ENCODE measurements at regions not wholly inside any gene's neighbourhood (a gene's known extent, or its start where the extent isn't known, plus 50 kb on each side); places are given as distances from the start of the nearest gene placed in this dataset.
"Not testable (repeated sequence)": the region's sequence is repeated elsewhere in the genome, so short reads cannot be mapped to it uniquely, and the experiment has no call there.

DNA sequence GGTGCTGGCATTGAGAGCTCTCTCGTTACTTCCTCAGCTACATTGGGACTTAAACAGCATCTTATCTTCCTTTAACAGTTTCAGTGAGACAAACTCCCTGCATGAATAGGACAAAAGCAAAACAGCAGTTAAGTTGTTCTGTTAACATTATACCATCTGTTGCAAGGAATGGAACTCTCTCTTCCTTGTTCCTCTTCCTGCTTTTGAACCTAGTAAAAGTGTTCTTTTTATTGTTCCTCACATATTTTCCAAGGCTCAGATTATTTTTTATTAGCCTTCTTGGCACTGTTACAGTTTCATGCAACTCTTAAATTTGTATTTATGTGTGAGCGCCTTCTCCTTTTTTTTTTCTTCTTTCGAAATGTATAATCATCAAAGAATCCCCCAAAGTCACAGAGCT is 202.6 kb upstream of the UFM1 start:
- DNase-seq = no peak

DNA sequence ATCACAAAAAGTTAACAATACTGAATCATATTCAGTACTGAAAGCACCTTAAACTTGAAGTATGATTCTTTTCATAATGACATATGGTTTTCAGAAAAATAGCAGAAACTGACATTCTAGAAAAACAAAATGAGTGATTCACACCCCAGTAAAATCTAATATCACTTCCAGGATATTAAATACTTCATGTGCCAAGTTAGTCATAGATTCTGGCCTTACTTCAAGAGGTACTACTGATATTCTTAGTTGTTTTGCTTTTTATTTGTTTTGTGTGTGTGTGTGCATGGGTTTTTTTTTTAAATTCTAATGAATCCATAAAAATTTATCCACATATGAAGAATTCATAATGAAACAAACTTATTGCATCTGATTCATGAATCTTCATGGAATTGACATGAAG is 207.9 kb upstream of the UFM1 start:
- DNase-seq = no peak

DNA sequence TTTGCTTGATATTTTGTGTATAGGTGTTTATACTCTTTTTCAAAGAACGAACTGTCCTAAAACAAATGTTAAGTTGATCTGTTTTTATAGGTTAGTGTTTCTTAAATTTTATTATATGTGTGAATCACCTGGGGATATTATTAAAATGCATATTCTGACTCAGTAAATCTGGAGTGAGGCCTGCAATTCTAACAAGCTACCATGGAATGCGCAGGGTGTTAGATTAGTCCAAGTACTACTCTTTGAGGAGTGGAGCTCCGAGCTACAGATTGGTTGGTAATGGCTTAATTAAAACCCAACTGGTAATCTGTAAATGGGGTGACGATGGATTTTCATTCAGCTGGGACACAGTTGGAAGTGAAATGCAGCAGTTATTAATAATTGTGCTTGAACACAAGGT is 214.1 kb upstream of the UFM1 start:
- DNase-seq = no peak

DNA sequence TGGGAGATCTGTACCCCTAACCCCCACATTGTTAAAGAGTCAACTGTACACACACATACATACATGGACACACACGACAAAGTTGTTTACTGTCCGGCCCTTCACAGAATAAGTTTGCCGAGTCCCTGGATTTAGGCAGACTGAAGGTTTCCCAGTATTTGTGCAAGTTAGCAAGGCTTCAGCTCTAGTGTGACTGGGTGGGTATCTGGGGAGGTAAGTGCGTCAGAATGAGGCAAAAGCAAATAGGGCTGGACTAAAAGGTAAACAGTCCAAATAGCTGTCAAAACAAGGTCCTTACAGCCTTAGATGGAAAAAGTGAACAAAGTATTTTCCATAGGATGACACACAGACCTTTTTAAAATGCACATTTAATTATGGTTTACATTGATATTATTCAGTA is 228.4 kb upstream of the UFM1 start:
- DNase-seq = no peak

DNA sequence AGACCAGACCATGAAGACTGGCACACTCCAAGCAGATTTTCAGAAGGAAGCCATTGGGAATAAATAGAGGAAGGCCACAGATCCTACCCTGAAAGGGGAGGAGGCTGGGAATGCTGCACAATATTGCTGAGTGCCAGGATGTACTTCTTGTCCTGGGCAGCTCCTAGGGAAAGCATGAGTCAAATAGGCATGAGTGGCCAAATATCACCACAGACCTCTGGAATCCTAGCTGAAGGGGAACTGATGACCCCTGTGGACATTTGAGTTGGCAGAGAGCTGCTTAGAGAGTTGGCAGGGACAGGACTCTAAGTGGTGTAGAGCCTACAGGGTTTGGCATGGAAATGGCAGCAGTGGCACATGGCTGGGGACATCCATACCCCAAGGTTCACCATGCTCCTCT is 234.3 kb upstream of the TRPC4 start:
- DNase-seq = no peak

DNA sequence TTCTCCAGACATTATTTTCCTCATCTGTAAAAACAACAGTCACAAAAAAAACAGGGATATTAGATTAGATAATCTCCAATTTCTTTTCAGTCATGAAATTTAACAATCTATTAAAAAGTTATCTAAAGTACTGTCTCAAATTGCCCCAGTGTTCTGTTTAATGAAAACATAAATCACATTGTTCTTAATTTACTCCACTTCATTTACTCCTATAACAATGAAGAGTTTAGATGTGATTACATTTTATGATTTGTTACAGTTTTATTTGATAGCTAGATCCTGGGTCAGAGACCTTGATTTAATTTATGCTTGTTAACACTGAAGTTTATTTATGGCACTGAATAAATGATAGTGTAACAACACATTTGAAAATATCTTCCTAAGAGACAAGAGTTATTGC is 230.2 kb upstream of the TRPC4 start:
- no peak for DNase-seq

DNA sequence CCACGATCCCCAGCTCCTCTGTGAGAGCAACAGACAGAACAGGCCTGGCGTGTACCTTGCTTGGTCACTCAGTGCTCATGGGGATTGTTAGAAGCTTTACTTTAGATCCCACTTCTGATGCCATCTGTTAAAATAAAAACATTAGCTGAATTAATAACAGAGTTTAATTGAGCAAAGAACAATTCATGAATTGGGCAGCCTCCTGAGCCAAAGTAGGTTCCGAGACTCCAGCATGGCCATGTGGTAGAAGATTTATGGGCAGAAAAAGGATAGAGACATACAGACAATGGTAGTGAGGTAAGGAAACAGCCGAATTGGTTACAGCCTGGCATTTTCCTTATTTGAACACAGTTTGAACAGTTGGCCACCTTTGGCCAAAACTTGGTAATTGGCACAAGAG is 223.9 kb upstream of the TRPC4 start:
- DNase-seq = no peak

DNA sequence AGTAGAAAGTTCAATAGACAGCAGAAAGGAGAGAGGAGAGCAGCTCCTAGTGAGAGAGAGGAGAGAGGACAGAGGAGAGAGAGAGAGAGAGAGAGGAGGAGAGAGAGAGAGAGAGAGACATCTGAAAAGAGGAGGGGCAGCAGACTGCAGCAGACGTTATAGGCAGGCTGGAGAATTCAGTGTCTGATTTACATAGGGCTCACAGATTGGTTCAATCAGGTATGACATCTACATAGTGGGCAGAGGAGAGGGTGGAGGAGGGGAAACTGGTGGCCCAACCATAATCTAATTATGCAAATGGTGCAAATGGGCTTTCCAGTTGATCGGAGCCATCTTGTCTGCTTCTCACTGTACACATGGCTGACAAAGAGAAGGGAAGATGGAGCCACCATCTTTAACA is 221.3 kb upstream of the TRPC4 start:
- DNase-seq = no peak

DNA sequence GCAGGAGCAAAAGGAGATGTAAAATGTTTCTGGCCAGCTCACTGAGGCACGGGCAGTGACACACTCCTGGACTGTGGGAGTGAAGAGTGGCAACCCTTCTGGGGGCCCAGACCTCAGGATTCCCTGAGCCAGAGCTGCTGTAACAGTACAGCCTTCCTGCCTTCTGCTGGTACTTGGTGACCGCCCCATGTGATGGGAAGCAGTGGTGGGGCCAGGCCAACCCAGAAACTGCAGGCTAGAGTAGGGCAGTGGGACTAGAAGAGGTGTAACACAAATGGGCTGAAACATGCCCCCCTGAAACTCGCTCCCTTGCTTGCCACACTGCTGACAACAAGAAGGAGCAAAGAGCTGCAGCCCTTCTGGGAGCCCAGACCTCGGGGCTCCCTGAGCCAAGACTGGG is 217.1 kb upstream of the TRPC4 start:
- DNase-seq = no peak

DNA sequence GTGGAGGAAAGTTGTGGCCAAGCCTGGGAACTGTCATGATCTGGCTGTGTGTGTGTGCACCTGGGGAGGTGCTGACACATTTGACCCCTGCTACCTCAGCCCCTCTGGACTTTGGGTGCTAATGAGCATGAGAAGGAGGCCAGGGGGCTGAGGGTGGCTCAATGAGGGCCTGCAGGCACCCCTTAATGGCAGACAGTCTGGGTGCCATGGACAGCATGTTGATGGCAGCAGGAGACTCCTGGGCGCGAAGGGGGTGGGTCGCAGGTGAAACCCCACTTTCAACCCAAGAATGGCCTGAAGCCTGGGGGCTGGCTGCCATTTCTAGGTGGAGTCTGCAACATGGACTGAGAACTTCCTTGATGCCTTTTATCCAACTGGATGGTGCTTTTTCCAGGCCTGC is 216.4 kb upstream of the TRPC4 start:
- no peak for DNase-seq

DNA sequence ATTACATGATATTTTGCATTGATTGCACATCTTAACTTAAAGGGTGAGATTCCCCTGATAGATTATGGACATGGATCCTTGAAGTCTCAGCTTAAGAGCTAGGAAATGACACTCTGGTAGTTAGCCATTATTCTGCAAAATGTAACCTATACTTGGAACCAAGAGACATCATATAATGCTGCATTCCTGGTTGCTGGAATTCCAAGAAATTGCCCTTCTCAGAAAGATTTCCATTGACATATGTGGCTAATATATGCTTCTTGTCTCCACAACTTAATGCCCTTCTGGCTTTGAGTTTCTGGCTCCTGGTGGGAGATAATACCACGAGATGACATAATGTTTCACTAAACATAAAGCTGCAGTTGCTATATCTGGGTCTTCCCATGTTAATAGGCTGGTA is 204.4 kb upstream of the TRPC4 start:
- no peak for DNase-seq

DNA sequence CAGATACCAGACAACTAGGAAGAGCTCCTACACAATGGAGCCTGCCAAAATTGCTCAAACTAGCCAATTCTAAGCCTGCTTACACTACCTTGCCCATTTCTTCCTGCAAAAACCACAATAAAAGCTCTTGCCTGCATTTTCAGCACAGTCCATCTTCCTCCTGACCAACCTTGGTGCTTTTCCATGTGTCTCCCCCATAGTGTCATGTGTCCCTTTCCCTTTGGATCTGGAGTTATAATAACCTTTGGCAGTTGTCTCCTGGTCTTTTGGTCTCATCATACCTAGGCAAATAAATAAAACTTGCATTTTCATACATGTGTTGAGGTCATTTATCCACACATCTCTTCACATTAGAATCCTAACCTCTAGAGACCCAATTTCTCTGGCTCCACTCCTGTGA is 203.1 kb upstream of the TRPC4 start:
- DNase-seq = no peak

DNA sequence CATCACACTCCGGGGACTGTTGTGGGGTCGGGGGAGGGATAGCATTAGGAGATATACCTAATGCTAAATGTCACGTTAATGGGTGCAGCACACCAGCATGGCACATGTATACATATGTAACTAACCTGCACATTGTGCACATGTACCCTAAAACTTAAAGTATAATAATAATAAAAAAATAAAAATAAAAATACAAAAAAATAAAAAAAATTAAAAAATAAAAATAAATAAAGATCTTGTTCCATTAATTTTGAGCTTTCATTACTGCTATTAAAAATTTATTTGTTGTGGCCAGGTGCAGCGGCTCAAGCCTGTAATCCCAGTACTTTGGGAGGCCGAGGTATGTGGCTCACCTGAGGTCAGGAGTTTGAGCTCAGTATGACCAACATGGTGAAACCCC is 201.8 kb upstream of the TRPC4 start:
- not testable (repeated sequence) for DNase-seq

DNA sequence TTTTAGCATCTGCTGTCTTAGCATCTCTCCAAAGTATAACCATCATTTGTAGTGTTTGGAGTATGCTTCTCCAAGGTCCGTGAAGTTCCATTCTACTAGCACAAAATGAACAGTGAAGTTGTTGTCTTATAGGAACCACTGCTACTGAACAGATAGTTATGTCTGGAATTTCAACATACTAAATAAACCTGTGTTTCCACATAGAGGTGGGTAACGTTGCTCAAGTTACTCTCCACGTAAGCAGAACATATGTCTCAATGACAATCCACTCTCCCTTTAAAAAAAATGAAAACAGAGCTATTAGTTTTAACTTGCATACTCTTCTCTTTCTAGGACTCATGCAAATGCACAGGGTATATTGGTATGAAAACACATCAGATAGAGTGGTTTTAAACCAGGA is 184.3 kb upstream of the TRPC4 start:
- DNase-seq = no peak

DNA sequence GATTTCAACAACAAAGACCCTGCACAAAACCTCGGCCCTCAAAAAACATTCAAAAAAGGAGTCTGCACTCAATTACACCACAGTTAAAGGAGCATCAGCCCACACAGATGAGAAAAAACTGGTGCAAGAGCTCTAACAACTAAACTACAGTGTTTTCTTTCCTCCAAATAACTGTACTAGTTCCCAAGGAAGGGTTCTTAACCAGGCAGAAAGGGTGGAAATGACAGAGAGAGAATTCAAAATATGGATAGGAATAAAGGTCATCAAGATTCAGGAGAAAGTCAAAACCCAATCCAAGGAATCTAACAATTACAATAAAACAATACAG is 176.4 kb upstream of the TRPC4 start:
- DNase-seq = no peak

DNA sequence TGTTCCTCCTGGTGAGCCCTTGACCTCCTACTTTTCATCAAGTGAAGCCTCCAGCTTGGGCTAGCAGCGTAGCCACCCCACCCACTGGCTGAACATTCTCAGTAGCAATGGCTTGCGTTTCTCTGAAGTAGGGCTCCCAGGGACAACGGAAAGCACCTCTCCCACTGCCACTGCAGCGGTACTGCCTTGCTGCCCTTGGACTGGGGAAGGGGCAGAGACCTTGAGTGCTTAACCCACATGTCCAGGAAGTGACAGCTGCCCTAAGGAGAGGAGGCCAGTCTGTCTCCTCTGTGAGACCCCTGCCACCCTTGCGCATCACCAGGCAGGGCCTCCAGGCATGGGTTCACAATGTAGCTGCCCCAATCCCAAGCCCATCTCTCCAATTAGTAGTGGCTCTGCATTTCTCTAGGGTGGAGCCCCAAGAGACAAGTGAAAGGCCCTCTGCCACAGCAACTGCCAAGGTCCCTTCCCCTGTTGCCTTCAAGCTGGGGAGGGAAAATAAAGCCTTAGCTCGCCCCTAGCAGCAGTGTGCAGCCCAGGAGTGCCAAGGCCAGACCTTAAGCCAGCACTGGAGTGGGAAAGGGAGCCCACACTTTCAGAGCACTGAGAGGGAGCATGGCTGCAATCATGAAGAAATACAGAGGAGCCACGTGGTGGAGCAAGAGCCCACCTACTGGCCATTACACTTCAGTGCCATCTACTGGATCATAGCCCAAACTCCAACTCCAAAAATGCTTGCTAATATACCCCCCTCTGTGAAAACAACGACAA is 175.9 kb upstream of the TRPC4 start:
- no peak for DNase-seq

DNA sequence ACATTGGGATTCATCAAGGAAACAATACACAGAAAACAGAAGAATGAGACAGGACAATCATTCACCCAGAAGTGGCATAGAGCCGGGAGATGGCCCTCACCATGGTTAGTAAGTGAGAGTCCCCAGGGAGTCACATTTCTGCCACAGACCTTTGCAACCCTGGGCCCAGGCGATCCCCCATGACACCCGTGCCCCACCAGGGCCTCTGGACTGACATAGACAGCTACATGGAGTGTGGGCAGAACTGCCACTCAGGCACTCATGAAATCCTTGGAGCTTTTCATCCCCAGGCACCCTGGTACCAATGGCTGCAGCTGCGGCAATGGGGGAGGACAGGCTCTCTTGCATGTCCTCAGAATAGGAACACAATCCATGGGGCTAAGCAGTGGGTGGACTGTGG is 174.5 kb upstream of the TRPC4 start:
- no peak for DNase-seq

DNA sequence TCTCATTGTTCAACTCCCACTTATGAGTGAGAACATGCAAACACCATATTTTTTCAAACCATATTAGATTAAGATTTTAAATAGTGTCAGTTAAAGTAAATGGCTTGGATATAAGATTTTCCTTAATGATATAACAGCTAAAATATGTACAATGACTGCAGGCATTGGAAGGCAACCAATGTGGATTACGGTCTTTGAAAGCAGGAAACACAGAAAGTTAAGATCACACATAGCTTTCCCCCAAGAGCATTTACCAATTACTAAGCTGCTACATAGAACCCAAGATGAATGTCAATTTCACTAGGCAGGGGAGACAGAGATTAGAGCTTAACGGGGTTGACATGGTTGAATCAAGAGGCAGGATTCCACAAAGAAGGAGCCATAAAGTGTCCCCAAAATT is 173.2 kb upstream of the TRPC4 start:
- no peak for DNase-seq

DNA sequence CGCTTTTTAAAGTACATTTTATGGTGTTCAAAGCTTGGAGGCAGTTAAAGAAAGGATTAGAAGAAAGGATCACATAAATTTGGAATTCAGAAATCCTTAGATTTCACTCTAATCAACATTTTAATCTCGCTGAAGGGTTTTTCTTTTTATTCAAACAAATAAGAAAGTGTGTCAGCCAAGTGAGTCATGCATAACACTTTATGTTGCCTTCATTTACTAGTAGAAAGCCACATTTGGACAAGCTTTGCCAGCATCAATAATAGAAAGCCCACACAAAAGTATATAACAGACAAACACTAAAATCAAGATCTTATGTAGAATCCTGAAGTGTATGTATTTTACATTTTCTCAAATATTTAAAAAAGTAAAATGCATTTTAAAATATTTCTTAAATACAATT is 154.9 kb upstream of the TRPC4 start:
- no peak for DNase-seq

DNA sequence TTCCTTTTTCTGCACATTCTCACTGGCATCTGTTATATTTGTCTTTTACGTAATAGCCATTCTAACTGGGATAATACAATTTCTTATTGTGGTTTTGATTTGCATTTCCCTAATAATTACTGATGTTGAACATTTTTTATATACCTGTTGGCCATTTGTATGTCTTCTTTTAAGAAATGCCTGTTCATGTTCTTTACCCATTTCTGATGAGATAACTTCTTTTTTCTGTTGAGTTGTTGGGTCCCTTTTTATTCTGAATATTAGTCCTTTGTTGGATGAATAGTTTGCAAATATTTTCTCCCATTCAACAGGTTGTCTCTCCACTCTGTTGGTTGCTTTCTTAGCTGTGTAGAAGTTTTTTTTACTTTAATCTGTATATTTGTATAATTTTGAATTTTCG is 147.7 kb upstream of the TRPC4 start:
- DNase-seq = no peak

DNA sequence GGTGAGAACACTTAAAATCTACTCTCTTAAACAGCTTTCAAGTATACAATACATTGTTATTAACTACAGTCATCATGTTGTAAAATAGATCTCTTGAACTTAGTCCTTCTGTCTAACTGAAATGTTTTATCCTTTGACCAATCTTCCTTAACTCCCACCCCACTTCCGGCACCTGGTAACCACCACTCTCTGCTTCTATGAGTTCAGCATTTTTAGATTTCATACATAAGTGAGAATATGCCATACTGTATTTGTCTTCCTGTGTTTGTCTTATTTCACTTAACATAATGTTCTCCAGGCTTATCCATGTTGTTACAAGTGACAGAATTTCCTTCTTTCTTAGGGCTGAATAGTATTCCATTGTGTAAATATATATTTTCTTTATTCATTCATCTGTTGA is 144.1 kb upstream of the TRPC4 start:
- no peak for DNase-seq

DNA sequence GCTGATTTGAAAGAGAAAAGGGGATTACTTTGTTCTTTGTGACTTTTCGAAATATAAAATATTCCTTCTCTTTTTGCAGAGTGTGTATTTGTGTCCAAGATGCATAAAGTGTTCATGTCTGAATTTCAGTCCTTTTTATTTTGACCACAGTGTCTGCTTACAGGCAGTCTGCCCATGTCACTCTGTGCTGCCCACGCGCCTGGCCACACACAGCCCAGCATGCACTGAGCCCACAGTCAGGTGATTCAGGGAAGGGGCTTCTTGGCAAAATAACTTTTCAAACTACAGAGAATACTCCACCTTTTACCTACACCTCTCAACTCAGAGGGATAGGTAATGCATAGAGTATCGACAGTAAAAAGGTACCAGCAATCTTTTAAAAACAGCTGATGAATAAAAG is 142.5 kb upstream of the TRPC4 start:
- DNase-seq = no peak

DNA sequence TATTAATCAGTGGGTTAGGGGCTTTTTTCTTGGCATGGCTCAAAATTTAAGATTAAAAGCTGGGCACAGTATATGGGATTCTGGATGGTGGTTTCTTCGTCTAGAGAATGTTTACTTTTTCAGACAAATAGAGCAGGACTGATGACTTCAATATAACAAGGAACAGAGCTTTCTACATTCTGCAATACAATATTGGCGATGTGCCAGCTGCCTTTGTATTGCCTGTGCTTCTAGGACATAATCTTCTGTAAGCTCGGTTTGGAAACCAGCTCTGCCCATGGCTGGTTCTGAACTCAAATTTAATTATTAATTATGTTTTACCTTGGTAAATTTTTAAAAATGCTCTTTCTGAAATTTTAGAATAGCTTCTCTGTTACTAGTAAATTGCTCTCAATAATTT is 139.1 kb upstream of the TRPC4 start:
- no peak for DNase-seq

DNA sequence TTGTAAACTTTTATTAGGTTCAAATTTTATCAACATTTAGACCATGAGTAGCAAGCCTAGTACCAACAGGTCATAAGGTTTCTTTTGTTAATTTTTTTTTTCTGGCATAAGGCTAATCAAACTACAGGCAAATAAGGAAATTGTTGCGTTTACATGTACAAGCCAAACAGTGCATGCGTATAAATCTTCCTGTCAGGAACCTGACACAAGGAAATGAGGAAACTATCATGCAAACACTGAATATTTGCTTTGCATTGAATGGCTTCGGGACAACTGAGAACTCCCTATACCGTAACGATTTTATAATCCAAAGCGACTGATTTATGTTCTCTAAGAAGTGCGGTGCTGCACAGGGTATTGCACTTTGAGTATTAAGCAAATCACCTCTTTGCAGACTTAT is 133.0 kb upstream of the TRPC4 start:
- DNase-seq = no peak

DNA sequence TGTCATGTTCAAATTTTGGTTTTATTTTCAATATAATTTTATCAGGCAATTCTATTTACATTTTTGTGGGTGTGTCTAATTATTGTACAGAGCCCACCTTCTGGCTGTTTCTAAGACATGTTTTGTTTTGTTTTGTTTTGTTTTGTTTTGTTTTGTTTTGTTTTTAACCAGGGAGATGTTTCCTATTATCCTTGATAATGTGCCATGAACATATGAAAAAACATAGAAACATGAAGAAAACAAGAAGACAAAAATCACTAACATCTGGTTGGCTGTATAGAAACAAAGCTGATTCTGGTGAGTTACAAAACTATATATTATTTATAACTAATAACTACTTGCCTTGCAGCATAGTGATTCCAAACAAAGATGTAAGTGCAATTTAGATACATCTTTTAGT is 128.1 kb upstream of the TRPC4 start:
- no peak for DNase-seq

DNA sequence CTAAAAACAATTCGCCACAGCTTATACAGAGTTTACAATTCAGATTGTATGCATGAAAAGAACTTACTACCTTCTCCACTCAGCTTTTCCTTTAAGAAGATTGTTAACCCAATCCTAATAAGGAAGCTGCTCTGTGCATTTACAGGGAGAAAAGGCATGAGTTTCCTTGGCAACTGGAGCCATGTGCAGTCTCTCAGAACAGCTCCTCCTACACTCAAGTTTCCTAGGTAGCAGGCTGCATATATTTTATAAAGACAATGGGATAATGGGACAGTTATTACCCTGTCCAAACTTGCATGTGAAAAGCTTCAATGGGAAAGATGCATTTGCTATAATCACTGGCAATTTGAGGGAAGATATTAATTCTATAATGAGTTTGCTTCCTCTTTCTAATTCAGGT is 125.5 kb upstream of the TRPC4 start:
- no peak for DNase-seq
